OCI-M1 (cell line): ENCODE measurements at regions not wholly inside any gene's neighbourhood (a gene's known extent, or its start where the extent isn't known, plus 50 kb on each side); places are given as distances from the start of the nearest gene placed in this dataset.

Experiments
- DNase-seq: peaks from one replicate; lab custom pipeline; 2025; lab: John Stamatoyannopoulos, UW

GRCh38 chr21:25330266-25330665 lies 277.0 kb downstream of the MRPL39 start:
- no peak for DNase-seq

- no peak for DNase-seq
Observed at GRCh38 chr21:25329227-25329825, 278.0 kb downstream of the MRPL39 start.

- no peak for DNase-seq
Observed at GRCh38 chr21:25328736-25329135, 278.5 kb downstream of the MRPL39 start.

GRCh38 chr21:25326181-25326580 lies 281.1 kb downstream of the MRPL39 start:
- no peak for DNase-seq

- no peak for DNase-seq
Observed at GRCh38 chr21:25324666-25325065, 282.6 kb downstream of the MRPL39 start.

GRCh38 chr21:25323356-25323949 lies 283.8 kb downstream of the MRPL39 start:
- peak; percentile 10 for DNase-seq

- no peak for DNase-seq
Observed at GRCh38 chr21:25314247-25314646, 293.0 kb downstream of the MRPL39 start.

- peak; percentile 52 for DNase-seq
Observed at GRCh38 chr21:25313829-25314228, 293.5 kb downstream of the MRPL39 start.

- no peak for DNase-seq
Observed at GRCh38 chr21:25307489-25307888, 299.8 kb downstream of the MRPL39 start.

GRCh38 chr21:25304611-25305010 lies 302.7 kb downstream of the MRPL39 start:
- DNase-seq, result no peak

- peak; percentile 52 for DNase-seq
Observed at GRCh38 chr21:25300632-25301031, 306.6 kb downstream of the MRPL39 start.

GRCh38 chr21:25298512-25299491 lies 308.5 kb downstream of the MRPL39 start:
- peak; percentile 30 for DNase-seq

GRCh38 chr21:25297117-25297516 lies 310.2 kb downstream of the MRPL39 start:
- DNase-seq, result no peak

- peak; percentile 38 for DNase-seq
Observed at GRCh38 chr21:25296252-25296651, 311.0 kb downstream of the MRPL39 start.

- no peak for DNase-seq
Observed at GRCh38 chr21:25292396-25292795, 314.9 kb downstream of the MRPL39 start.

GRCh38 chr21:25283720-25284119 lies 323.6 kb downstream of the MRPL39 start:
- peak; percentile 68 for DNase-seq

GRCh38 chr21:25281134-25281533 lies 326.1 kb downstream of the MRPL39 start:
- DNase-seq, result no peak

GRCh38 chr21:25280061-25280460 lies 327.2 kb downstream of the MRPL39 start:
- DNase-seq, result no peak

GRCh38 chr21:25273959-25274358 lies 333.3 kb downstream of the MRPL39 start:
- no peak for DNase-seq

- no peak for DNase-seq
Observed at GRCh38 chr21:25254491-25255174, 352.6 kb downstream of the MRPL39 start.

GRCh38 chr21:25246546-25246945 lies 360.7 kb downstream of the MRPL39 start:
- no peak for DNase-seq

GRCh38 chr21:25244735-25245134 lies 362.5 kb downstream of the MRPL39 start:
- DNase-seq, result no peak
